A549 (cell line): ENCODE measurements at regions not wholly inside any gene's neighbourhood (a gene's known extent, or its start where the extent isn't known, plus 50 kb on each side); places are given as distances from the start of the nearest gene placed in this dataset.

ENCODE experiments used
- ATAC-seq, 2 experiments: fragments of 200-7000 bp in 1 of 2; fragments of >200 bp in 1 of 2; cut with Nextera tagmentation in 1 of 2; cut with Tn5 transposase in 1 of 2; 3 replicates each; pipeline versions ENCODE4 v1.8.0 to v1.9.1; 2018 to 2020; ENCODE audit warnings: mild to moderate bottlenecking in 1 of 2, moderate library complexity in 1 of 2
- CTCF ChIA-PET: fragments of 300-600 bp; sonication (Branson Sonifier 250); formaldehyde crosslinking; extraction: SDS; loops from one replicate; lab custom pipeline; 2021; ENCODE audit warnings: antibody characterized with exemption, inconsistent platforms; lab: Yijun Ruan, JAX
- POLR2A ChIA-PET: fragments of 350-600 bp; formaldehyde crosslinking; extraction: SDS; loops from one replicate; lab custom pipeline; 2021; ENCODE audit warnings: antibody characterized with exemption, inconsistent platforms; lab: Yijun Ruan, JAX
- DNase-seq, 2 experiments: peaks; one replicate each; pipeline versions ENCODE4 v3.0.0 to v3.0.0-alpha.2; 2011 to 2016; ENCODE audit warnings: low read depth in 1 of 2, low spot score in 1 of 2
- FAIRE-seq: peaks from 2 replicates; lab custom pipeline; 2011; peaks lifted over from hg19 to GRCh38; lab: Jason Lieb, UNC
- H3K27ac ChIP-seq, 2 experiments: fragments of >200 bp; sonication (Bioruptor Twin); formaldehyde crosslinking; 3 replicates each; pipeline ENCODE4 v1.5.1; 2016 to 2017
- H3K4me1 ChIP-seq: fragments of >200 bp; sonication (Bioruptor Twin); formaldehyde crosslinking; 3 replicates; pipeline ENCODE4 v1.6.1; 2016
- H3K4me2 ChIP-seq: fragments of >200 bp; sonication (Bioruptor Twin); formaldehyde crosslinking; 3 replicates; pipeline ENCODE4 v1.6.1; 2016
- H3K4me3 ChIP-seq: fragments of >200 bp; sonication (Bioruptor Twin); formaldehyde crosslinking; 3 replicates; pipeline ENCODE4 v1.5.1; 2016
- H3K9me3 ChIP-seq: fragments of >200 bp; sonication (Bioruptor Twin); formaldehyde crosslinking; 3 replicates; pipeline ENCODE4 v1.6.1; 2016
- BHLHE40 ChIP-seq: IDR thresholded peaks from 2 replicates; pipeline ENCODE4 v1.6.1; 2012; ENCODE audit warnings: low read depth, low read length, inconsistent platforms
- CEBPB ChIP-seq, 2 experiments: fragments of >200 bp in 1 of 2; sonication (Bioruptor Twin) in 1 of 2; formaldehyde crosslinking in 1 of 2; IDR thresholded peaks; 2 replicates each; pipeline ENCODE4 v1.6.1; 2012 to 2016
- CHD2 ChIP-seq: fragments of 150-350 bp; IDR thresholded peaks from 2 replicates; pipeline ENCODE4 v1.6.1; 2014; ENCODE audit warnings: low read length; ENCODE audit not compliant: partially characterized antibody
- CHD4 ChIP-seq: fragments of 200-600 bp; sonication (generic); IDR thresholded peaks from 2 replicates; pipeline ENCODE4 v1.6.1; 2016; ENCODE audit warnings: antibody characterized with exemption, mild to moderate bottlenecking, borderline replicate concordance
- EHF ChIP-seq: fragments of 250-450 bp; sonication (Bioruptor Pico); IDR thresholded peaks from 2 replicates; pipeline ENCODE4 v1.5.0; 2020; ENCODE audit warnings: mild to moderate bottlenecking
- EHMT2 ChIP-seq: fragments of 200-600 bp; sonication (generic); IDR thresholded peaks from 2 replicates; pipeline ENCODE4 v1.6.1; 2016; ENCODE audit warnings: antibody characterized with exemption, low read depth, mild to moderate bottlenecking, moderate library complexity
- EP300 ChIP-seq, 2 experiments: fragments of >200 bp; sonication (Bioruptor Twin); formaldehyde crosslinking; IDR thresholded peaks; 2 replicates in 1 of 2; 3 replicates in 1 of 2; pipeline ENCODE4 v1.6.1; 2016 to 2017
- ESRRA ChIP-seq: fragments of 150-350 bp; IDR thresholded peaks from 2 replicates; pipeline ENCODE4 v1.6.1; 2014; ENCODE audit warnings: mild to moderate bottlenecking, low read length, borderline replicate concordance
- FOSL2 ChIP-seq, 2 experiments: fragments of 450-650 bp in 1 of 2; fragments of >200 bp in 1 of 2; sonication (Bioruptor Twin) in 1 of 2; formaldehyde crosslinking; IDR thresholded peaks; 2 replicates each; pipeline versions ENCODE4 v1.5.0 to v1.6.1; 2016 to 2020; ENCODE audit warnings: mild to moderate bottlenecking in 1 of 2, moderate library complexity in 1 of 2
- HDAC2 ChIP-seq: fragments of 200-600 bp; sonication (generic); IDR thresholded peaks from 2 replicates; pipeline ENCODE4 v1.6.1; 2016
- HOXB13 ChIP-seq: fragments of 250-450 bp; sonication (Bioruptor Pico); IDR thresholded peaks from 2 replicates; pipeline ENCODE4 v1.5.0; 2020; ENCODE audit warnings: low read depth, mild to moderate bottlenecking, moderate library complexity
- HOXB5 ChIP-seq: fragments of 250-450 bp; sonication (Bioruptor Pico); IDR thresholded peaks from 2 replicates; pipeline ENCODE4 v1.5.0; 2020; ENCODE audit warnings: mild to moderate bottlenecking, moderate library complexity
- JUNB ChIP-seq: fragments of >200 bp; sonication (Bioruptor Twin); formaldehyde crosslinking; IDR thresholded peaks from 2 replicates; pipeline ENCODE4 v1.6.1; 2016
- NFE2L2 ChIP-seq: fragments of 150-350 bp; conservative IDR thresholded peaks from 2 replicates; pipeline ENCODE4 v1.6.1; 2014; ENCODE audit warnings: low read length
- PHF8 ChIP-seq: fragments of 200-600 bp; sonication (generic); IDR thresholded peaks from 2 replicates; pipeline ENCODE4 v1.6.1; 2016; ENCODE audit warnings: low read depth, mild to moderate bottlenecking, antibody characterized with exemption, moderate library complexity, borderline replicate concordance
- RARB ChIP-seq: fragments of 250-450 bp; sonication (Bioruptor Pico); IDR thresholded peaks from 2 replicates; pipeline ENCODE4 v1.8.0; 2021; ENCODE audit warnings: mild to moderate bottlenecking, moderate library complexity
- TFCP2L1 ChIP-seq: fragments of 250-450 bp; sonication (Bioruptor Pico); IDR thresholded peaks from 2 replicates; pipeline ENCODE4 v1.5.0; 2021; ENCODE audit warnings: mild to moderate bottlenecking
- TP53 ChIP-seq: fragments of 250-450 bp; sonication (Bioruptor Pico); IDR thresholded peaks from 2 replicates; pipeline ENCODE4 v1.5.0; 2021; ENCODE audit warnings: mild to moderate bottlenecking, moderate library complexity
- ZNF302 ChIP-seq: fragments of 250-450 bp; sonication (Bioruptor Pico); IDR thresholded peaks from 2 replicates; pipeline ENCODE4 v1.9.0; 2021; ENCODE audit warnings: inconsistent platforms, mild to moderate bottlenecking, moderate library complexity
- WGBS: methylation state at CpG from one replicate; pipeline ENCODE4 v1.1.6; 2017; ENCODE audit errors: missing lambda C conversion rate; 5-methylcytosine and 5-hydroxymethylcytosine counted together
- TF ChIP-seq, protein P1 (sequence below): fragments of >200 bp; sonication (Bioruptor Twin); formaldehyde crosslinking; IDR thresholded peaks from 3 replicates; pipeline ENCODE4 v1.6.1; 2016
- TF ChIP-seq, protein P2 (sequence below): IDR thresholded peaks from 2 replicates; pipeline ENCODE4 v1.6.1; 2012; ENCODE audit warnings: low read depth, borderline replicate concordance
- TF ChIP-seq, protein P3 (sequence below): fragments of 250-450 bp; sonication (Bioruptor Pico); IDR thresholded peaks from 2 replicates; pipeline ENCODE4 v1.5.0; 2020; ENCODE audit warnings: low read depth, mild to moderate bottlenecking, moderate library complexity
- TF ChIP-seq, protein P4 (sequence below): fragments of 250-450 bp; sonication (Bioruptor Pico); IDR thresholded peaks from 2 replicates; pipeline ENCODE4 v1.5.0; 2021; ENCODE audit warnings: mild to moderate bottlenecking, moderate library complexity, borderline replicate concordance
- TF ChIP-seq, protein P5 (sequence below): IDR thresholded peaks from 2 replicates; pipeline ENCODE4 v1.6.1; 2012

DNA sequence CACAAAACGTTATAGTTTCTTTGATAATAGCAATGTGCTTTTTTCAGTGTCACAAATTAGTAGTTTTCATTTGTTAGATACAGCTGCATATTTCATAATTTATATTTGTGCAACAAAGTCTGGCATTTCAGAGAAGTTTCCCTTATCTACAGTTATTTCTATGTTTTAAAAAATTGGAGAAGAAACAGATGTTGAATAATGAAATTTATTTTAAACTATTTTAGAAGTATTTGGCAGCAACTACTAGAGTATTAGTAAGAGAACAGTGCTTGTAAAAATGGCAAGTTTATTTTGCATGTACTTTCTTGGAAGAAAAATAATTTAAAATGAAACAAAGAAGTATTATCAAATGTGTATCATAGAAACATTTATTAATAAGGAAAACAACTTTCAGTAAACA, 68.6 kb upstream of the COL5A2 start:
- TF ChIP-seq BHLHE40 (no peak), RARB (CRISPR knock-in tag) (no peak), EP300 (IDR thresholded peaks at IDR 0.05) (no peak), HDAC2 (no peak), EHF (CRISPR knock-in tag) (no peak), TFCP2L1 (CRISPR knock-in tag) (no peak), FOSL2 (IDR thresholded peaks at IDR 0.05) (no peak), FOSL2 (CRISPR knock-in tag; IDR thresholded peaks at IDR 0.05) (no peak), ZNF302 (CRISPR knock-in tag) (no peak), CHD2 (no peak), TP53 (CRISPR knock-in tag) (no peak), JUNB (no peak)
- TF ChIP-seq, protein P1, sequence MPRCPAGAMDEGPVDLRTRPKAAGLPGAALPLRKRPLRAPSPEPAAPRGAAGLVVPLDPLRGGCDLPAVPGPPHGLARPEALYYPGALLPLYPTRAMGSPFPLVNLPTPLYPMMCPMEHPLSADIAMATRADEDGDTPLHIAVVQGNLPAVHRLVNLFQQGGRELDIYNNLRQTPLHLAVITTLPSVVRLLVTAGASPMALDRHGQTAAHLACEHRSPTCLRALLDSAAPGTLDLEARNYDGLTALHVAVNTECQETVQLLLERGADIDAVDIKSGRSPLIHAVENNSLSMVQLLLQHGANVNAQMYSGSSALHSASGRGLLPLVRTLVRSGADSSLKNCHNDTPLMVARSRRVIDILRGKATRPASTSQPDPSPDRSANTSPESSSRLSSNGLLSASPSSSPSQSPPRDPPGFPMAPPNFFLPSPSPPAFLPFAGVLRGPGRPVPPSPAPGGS, result no peak
- TF ChIP-seq, protein P2, sequence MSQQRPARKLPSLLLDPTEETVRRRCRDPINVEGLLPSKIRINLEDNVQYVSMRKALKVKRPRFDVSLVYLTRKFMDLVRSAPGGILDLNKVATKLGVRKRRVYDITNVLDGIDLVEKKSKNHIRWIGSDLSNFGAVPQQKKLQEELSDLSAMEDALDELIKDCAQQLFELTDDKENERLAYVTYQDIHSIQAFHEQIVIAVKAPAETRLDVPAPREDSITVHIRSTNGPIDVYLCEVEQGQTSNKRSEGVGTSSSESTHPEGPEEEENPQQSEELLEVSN, result no peak
- 49% methylated on average over 1 of the region's 1 CpG for WGBS
- FAIRE-seq, result no peak
- Histone ChIP-seq H3K4me3 (no peak overlapping the region), H3K4me1 (peaks cover 29% of the 10 kb centered on the region), H3K27ac (no peak overlapping the region), H3K9me3 (peaks cover 6% of the 10 kb centered on the region), H3K4me2 (no peak overlapping the region)
- no peak for ATAC-seq
- CTCF ChIA-PET, result interaction anchor here (1.1 to 1.2 kb wide), 2 partner anchors 26 to 40 kb away, joined by 3 to 4 read pairs; no protein-coding TSS in a partner anchor
- no peak for DNase-seq
- POLR2A ChIA-PET, result no interaction called here

DNA sequence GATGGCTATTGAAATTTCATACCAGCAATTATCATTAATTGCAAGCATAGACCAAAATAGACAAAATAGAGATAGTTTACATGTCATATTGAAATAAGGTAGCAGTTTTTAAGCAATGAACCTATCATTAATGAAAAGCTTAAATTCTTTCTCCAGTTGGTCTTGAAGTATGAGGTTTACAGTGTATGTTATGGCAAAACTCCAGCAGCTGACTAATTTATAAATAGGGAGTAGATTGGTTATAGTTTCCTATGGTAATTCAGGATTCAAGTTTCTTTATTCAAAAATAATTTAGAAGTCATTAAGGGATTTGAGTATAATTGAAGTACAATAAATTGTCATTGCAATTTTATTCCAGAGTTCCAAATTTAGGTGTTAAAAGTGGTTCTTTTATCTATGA, 69.6 kb upstream of the COL5A2 start:
- TF ChIP-seq, protein P1, result no peak
- TF ChIP-seq FOSL2 (IDR thresholded peaks at IDR 0.05) (no peak), FOSL2 (CRISPR knock-in tag; IDR thresholded peaks at IDR 0.05) (no peak), CHD2 (no peak), HOXB5 (CRISPR knock-in tag) (no peak), CHD4 (no peak), BHLHE40 (no peak), ESRRA (no peak), NFE2L2 (no peak), JUNB (no peak), PHF8 (no peak), CEBPB (IDR thresholded peaks at IDR 0.05) (no peak), HDAC2 (no peak), EHMT2 (no peak), HOXB13 (CRISPR knock-in tag) (no peak), TFCP2L1 (CRISPR knock-in tag) (no peak)
- TF ChIP-seq, protein P3, sequence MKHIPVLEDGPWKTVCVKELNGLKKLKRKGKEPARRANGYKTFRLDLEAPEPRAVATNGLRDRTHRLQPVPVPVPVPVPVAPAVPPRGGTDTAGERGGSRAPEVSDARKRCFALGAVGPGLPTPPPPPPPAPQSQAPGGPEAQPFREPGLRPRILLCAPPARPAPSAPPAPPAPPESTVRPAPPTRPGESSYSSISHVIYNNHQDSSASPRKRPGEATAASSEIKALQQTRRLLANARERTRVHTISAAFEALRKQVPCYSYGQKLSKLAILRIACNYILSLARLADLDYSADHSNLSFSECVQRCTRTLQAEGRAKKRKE (CRISPR knock-in tag), result no peak
- TF ChIP-seq, protein P4, sequence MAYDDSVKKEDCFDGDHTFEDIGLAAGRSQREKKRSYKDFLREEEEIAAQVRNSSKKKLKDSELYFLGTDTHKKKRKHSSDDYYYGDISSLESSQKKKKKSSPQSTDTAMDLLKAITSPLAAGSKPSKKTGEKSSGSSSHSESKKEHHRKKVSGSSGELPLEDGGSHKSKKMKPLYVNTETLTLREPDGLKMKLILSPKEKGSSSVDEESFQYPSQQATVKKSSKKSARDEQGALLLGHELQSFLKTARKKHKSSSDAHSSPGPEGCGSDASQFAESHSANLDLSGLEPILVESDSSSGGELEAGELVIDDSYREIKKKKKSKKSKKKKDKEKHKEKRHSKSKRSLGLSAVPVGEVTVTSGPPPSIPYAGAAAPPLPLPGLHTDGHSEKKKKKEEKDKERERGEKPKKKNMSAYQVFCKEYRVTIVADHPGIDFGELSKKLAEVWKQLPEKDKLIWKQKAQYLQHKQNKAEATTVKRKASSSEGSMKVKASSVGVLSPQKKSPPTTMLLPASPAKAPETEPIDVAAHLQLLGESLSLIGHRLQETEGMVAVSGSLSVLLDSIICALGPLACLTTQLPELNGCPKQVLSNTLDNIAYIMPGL, result no peak
- TF ChIP-seq, protein P5, sequence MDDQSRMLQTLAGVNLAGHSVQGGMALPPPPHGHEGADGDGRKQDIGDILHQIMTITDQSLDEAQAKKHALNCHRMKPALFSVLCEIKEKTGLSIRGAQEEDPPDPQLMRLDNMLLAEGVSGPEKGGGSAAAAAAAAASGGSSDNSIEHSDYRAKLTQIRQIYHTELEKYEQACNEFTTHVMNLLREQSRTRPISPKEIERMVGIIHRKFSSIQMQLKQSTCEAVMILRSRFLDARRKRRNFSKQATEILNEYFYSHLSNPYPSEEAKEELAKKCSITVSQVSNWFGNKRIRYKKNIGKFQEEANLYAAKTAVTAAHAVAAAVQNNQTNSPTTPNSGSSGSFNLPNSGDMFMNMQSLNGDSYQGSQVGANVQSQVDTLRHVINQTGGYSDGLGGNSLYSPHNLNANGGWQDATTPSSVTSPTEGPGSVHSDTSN, result no peak
- TF ChIP-seq, protein P2, result no peak
- ATAC-seq (no peak), FAIRE-seq (no peak), DNase-seq (no peak)
- H3K4me2 ChIP-seq, result no peak overlapping the region
- no peak overlapping the region for H3K4me3 ChIP-seq
- H3K4me1 ChIP-seq, result peaks cover 40% of the 10 kb centered on the region
- ChIA-PET CTCF (interaction anchor here (1.0 kb wide), 1 partner anchor 38 kb away, joined by 3 read pairs; no protein-coding TSS in a partner anchor), POLR2A (no interaction called here)
- H3K27ac ChIP-seq, result no peak overlapping the region
- no peaks in the 10 kb centered on the region; the same call in 2 of the 3 replicates for H3K9me3 ChIP-seq
